HCT116 (cell line): ENCODE measurements at regions not wholly inside any gene's neighbourhood (a gene's known extent, or its start where the extent isn't known, plus 50 kb on each side); places are given as distances from the start of the nearest gene placed in this dataset.

Experiments
- CTCF ChIP-seq, 3 experiments: fragments of 200-600 bp in 1 of 3; sonication (generic) in 1 of 3; IDR thresholded peaks in 2 of 3; conservative IDR thresholded peaks in 1 of 3; 2 replicates each; pipeline ENCODE4 v1.5.1; 2012 to 2017; ENCODE audit warnings: low read depth in 2 of 3, low read length in 2 of 3, antibody characterized with exemption in 1 of 3, borderline replicate concordance in 1 of 3, control low read depth in 1 of 3, mild to moderate bottlenecking in 1 of 3, mixed read lengths in 1 of 3, mixed run types in 1 of 3, moderate library complexity in 1 of 3; ENCODE audit not compliant: insufficient read depth in 1 of 3
- EZH2 ChIP-seq: fragments of 200-600 bp; sonication (generic); IDR thresholded peaks from 2 replicates; pipeline ENCODE4 v1.6.1; 2017; ENCODE audit warnings: antibody characterized with exemption, mixed run types
- JUND ChIP-seq: IDR thresholded peaks from 2 replicates; pipeline ENCODE4 v1.6.1; 2012
- REST ChIP-seq: IDR thresholded peaks from 2 replicates; pipeline ENCODE4 v1.6.1; 2012; ENCODE audit warnings: low read depth

- TF ChIP-seq CTCF (IDR thresholded peaks at IDR 0.05 in 2 of 3, conservative IDR thresholded peaks at IDR 0.05 in 1 of 3; ENCODE audit: borderline replicate concordance in 1 of 3, insufficient read depth in 1 of 3, low read depth in 2 of 3, low read length in 2 of 3) (no peak), JUND (no peak), REST (no peak), EZH2 (no peak)
Observed at GRCh38 chr9:79507801-79508200, 64.0 kb upstream of the TLE4 start.
